ENCODE measurements at regions not wholly inside any gene's neighbourhood (a gene's known extent, or its start where the extent isn't known, plus 50 kb on each side); places are given as distances from the start of the nearest gene placed in this dataset.

- no peak for DNase-seq
Measured at GRCh38 chr20:56840716-56841261, 211.7 kb downstream of the TFAP2C start.

- no peak for DNase-seq
Measured at GRCh38 chr20:56841346-56841908, 212.3 kb downstream of the TFAP2C start.

GRCh38 chr20:56842056-56842455 lies 212.9 kb downstream of the TFAP2C start:
- no peak for DNase-seq

- DNase-seq = no peak
Measured at GRCh38 chr20:56843386-56843785, 214.3 kb downstream of the TFAP2C start.

- no peak for DNase-seq
Measured at GRCh38 chr20:56843817-56844216, 214.7 kb downstream of the TFAP2C start.

- no peak for DNase-seq
Measured at GRCh38 chr20:56845546-56846086, 216.5 kb downstream of the TFAP2C start.

GRCh38 chr20:56848561-56848960 lies 219.5 kb downstream of the TFAP2C start:
- no peak for DNase-seq

- DNase-seq = no peak
Measured at GRCh38 chr20:56851552-56851951, 222.4 kb downstream of the TFAP2C start.

- no peak for DNase-seq
Measured at GRCh38 chr20:56855708-56856107, 226.6 kb downstream of the TFAP2C start.

- no peak for DNase-seq
Measured at GRCh38 chr20:56857950-56858349, 228.8 kb downstream of the TFAP2C start.

- DNase-seq = no peak
Measured at GRCh38 chr20:56859039-56859800, 230.1 kb downstream of the TFAP2C start.

- DNase-seq = peak in 2 of 4 experiments; percentile 4 to 27
Measured at GRCh38 chr20:56859801-56860261, 230.7 kb downstream of the TFAP2C start.

- no peak for DNase-seq
Measured at GRCh38 chr20:56860413-56860812, 231.3 kb downstream of the TFAP2C start.

GRCh38 chr20:56861590-56861989 lies 232.5 kb downstream of the TFAP2C start:
- no peak for DNase-seq

GRCh38 chr20:56865055-56865454 lies 235.9 kb downstream of the TFAP2C start:
- DNase-seq = no peak

GRCh38 chr20:56867128-56867527 lies 238.0 kb downstream of the TFAP2C start:
- no peak for DNase-seq

- no peak for DNase-seq
Measured at GRCh38 chr20:56868746-56869145, 239.6 kb downstream of the TFAP2C start.

GRCh38 chr20:56870271-56870670 lies 241.2 kb downstream of the TFAP2C start:
- DNase-seq = no peak

GRCh38 chr20:56871691-56872090 lies 242.6 kb downstream of the TFAP2C start:
- DNase-seq = no peak

GRCh38 chr20:56872620-56873458 lies 243.7 kb downstream of the TFAP2C start:
- DNase-seq = no peak

- no peak for DNase-seq
Measured at GRCh38 chr20:56873836-56874235, 244.7 kb downstream of the TFAP2C start.

GRCh38 chr20:56875052-56875659 lies 246.1 kb downstream of the TFAP2C start:
- peak in 1 of 4 experiments; percentile 4 for DNase-seq
